AG10803 (cell line): ENCODE measurements at regions not wholly inside any gene's neighbourhood (a gene's known extent, or its start where the extent isn't known, plus 50 kb on each side); places are given as distances from the start of the nearest gene placed in this dataset.
"Not testable (repeated sequence)": the region's sequence is repeated elsewhere in the genome, so short reads cannot be mapped to it uniquely, and the experiment has no call there.

Experiments used
- DNase-seq: peaks from one replicate; pipeline ENCODE4 v3.0.0; 2010; ENCODE audit warnings: low read depth
- H3K4me3 ChIP-seq: 2 replicates; pipeline ENCODE4 v1.5.1; 2011; ENCODE audit warnings: mild to moderate bottlenecking, low read length, control low read depth
- TF ChIP-seq, protein P1 (sequence below): conservative IDR thresholded peaks from 2 replicates; pipeline ENCODE4 v1.5.1; 2011; ENCODE audit warnings: mild to moderate bottlenecking, low read length, control low read depth, inconsistent platforms

DNA sequence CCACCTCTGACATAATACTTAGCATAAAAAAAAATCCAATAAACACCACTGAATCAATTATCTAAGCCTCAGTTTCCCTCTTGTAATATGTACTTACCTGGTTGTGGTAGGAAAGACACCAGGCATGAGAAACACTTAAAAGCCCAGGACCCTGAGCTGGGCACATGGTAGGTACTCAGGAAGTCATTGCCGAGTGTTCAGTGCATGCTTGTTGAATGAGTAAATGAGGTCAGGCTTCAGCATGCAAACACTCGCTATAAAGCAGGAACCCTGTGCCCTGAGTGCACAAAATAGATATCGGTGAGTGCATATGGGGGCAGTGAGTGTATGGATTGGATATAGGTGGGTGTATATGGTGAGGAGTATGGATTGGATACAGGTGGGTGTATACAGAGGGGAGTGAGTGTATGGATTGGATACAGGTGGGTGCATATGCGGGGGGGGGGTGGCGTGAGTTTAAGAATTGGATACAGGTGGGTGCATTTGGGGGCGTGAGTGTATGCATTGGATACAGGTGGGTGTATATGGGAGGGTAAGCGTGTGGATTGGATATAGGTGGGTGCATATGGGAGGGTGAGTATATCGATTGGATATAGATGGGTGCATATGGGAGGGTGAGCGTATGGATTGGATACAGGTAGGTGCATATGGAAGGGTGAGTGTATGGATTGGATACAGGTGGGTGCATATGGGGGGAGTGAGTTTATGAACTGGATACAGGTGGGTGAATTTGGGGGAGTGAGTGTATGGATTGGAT is 194.3 kb upstream of the MSX2 start:
- TF ChIP-seq, protein P1, sequence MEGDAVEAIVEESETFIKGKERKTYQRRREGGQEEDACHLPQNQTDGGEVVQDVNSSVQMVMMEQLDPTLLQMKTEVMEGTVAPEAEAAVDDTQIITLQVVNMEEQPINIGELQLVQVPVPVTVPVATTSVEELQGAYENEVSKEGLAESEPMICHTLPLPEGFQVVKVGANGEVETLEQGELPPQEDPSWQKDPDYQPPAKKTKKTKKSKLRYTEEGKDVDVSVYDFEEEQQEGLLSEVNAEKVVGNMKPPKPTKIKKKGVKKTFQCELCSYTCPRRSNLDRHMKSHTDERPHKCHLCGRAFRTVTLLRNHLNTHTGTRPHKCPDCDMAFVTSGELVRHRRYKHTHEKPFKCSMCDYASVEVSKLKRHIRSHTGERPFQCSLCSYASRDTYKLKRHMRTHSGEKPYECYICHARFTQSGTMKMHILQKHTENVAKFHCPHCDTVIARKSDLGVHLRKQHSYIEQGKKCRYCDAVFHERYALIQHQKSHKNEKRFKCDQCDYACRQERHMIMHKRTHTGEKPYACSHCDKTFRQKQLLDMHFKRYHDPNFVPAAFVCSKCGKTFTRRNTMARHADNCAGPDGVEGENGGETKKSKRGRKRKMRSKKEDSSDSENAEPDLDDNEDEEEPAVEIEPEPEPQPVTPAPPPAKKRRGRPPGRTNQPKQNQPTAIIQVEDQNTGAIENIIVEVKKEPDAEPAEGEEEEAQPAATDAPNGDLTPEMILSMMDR: no peak
- H3K4me3 ChIP-seq: no peak overlapping the region
- DNase-seq: no peak

DNA sequence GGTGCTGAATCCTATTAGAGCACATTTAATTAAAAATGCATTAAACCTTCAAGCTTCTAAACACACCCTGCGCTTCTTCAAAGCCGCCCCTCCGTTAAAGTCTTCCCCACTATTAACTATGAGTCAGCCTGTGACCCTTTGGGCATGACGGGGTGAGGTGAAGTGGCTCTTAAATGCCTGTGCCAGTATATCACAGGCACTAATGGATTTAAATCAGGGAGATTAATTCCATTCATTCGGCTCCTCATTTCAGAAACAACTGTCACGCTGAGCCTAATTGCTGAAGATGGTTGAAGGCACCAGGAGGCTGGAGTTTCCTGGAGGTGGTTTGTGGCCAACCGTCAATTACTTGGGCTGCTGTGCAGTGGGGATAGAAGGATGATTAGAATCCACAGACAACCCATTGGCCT is 192.6 kb upstream of the MSX2 start:
- TF ChIP-seq, protein P1: no peak
- H3K4me3 ChIP-seq: no peak overlapping the region
- DNase-seq: no peak

DNA sequence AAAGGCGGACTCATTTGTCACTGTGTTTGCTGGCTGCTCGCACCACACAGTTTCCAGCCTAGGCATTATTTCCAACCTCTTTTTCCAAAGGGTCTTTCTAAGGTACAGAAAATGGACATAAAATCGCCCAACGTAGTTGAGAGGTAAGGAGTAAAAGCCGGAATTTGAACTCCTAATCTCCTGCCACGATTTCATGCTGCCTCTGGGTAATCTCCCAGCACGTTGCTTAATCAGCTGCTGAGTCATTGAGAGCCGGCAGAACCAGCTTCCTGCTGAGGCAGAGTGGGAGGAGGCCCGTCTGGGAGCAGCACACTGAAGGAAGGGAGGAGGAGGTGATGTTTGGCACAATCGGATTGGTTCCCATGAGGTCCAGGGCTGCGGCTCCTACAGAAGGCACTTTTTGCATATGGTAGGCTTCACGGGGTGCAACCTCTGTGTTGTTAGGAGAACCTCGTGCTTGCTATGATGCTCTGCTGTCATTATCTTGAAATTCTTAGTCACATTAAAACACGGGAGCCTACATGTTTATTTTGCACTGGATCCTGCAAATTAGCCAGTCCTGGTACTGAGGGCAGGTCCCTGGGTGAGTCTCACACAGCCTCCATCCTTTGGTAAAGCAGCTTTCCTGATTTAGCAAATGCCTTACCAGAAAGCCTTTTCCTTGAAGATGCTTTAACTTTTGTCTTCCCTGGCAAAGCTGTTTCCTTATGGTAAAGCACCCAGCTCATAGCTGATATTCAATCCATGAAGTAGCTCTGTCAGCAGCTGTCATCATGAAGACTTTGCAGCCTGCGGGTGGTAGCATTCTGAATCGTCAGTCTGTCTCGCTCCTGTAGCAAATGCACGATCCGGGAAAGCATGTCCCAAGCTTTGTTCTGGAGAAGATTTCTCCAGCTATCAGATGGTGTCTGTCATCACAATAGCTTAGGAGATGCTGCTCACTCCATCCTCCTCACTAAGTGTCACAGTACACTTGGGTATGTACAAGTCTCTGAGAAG is 191.6 kb upstream of the MSX2 start:
- H3K4me3 ChIP-seq: no peak overlapping the region
- peak; percentile 85 for DNase-seq
- TF ChIP-seq, protein P1: no peak

DNA sequence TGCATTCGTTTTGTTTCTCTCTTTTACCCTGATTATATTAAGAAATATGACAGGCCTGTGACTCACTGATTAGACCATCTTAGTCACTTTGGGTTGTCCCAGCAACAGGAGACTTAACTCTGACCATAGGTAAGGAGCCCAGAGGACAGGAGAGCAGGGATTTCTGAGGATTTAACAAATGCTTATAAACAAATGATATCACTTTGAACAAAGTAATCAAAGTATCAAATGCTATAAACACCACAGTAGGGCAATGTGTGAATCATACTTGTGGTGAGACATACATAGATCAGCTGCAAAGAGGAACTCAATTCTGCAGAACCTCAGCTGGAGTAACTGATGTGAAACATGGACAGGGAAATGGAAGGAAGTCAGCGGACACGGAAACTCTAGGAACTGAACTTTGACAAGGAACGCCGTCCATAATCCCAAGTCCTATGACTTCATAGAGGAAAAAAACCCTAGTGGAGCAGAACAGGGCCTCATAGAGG is 190.6 kb upstream of the MSX2 start:
- no peak overlapping the region for H3K4me3 ChIP-seq

DNA sequence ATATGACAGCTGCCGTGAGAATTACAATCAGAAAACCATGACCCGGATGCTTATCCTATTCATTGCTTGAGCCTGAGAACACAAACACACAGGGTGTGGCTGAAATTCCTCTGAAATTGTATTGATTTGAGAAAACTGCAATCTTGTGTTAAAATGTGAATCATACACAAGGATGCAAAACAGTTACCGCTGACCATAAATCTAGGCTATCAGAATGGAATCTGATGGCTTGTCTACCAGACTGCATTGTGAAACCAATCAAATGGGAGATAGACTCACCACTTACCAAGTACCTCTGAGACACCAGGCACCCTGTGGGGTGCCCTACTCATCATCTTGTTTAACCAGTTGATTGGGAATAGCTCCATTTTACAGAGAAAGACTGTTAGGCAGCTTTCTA is 188.7 kb upstream of the MSX2 start:
- TF ChIP-seq, protein P1: no peak
- no peak overlapping the region for H3K4me3 ChIP-seq
- peak; percentile 10 for DNase-seq

More for the DNA sequence above, 190.6 kb upstream of the MSX2 start:
- peak; percentile 37 for DNase-seq
- TF ChIP-seq, protein P1: no peak

DNA sequence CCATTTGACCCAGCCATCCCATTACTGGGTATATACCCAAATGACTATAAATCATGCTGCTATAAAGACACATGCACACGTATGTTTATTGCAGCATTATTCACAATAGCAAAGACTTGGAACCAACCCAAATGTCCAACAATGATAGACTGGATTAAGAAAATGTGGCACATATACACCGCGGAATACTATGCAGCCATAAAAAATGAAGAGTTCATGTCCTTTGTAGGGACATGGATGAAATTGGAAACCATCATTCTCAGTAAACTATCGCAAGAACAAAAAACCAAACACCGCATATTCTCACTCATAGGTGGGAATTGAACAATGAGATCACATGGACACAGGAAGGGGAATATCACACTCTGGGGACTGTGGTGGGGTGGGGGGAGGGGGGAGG is 184.6 kb upstream of the MSX2 start:
- not testable (repeated sequence) for H3K4me3 ChIP-seq, DNase-seq

DNA sequence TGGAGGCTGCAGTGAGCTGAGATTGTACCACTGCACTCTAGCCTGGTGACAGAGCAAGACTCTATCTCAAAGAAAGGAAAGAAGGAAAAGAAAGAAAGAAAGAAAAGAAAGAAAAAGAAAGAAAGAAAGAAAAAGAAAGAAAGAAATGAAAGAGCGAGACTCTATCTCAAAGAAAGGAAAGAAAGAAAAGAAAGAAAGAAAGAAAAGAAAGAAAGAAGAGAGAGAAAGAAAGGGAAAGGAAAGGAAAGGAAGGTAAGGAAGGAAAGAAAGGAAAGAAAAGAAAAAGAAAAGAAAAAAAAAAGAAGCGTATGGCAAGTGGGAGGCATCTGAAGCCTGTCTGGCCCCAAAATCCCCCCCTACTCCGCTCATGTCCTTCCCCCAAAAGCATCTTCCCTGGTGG is 182.3 kb upstream of the MSX2 start:
- TF ChIP-seq, protein P1: no peak
- no peak for DNase-seq

More for the DNA sequence above, 182.3 kb upstream of the MSX2 start:
- no peak overlapping the region for H3K4me3 ChIP-seq
